ENCODE measurements at regions not wholly inside any gene's neighbourhood (a gene's known extent, or its start where the extent isn't known, plus 50 kb on each side); places are given as distances from the start of the nearest gene placed in this dataset.

- TF ChIP-seq POLR2AphosphoS5 (IDR thresholded peaks at IDR 0.05; ENCODE audit: low read depth, low read length) (no peak), REST (IDR thresholded peaks at IDR 0.05; ENCODE audit: insufficient read depth in 1 of 2, low read depth in 2 of 2, low read length in 2 of 2) (no peak), SIN3A (IDR thresholded peaks at IDR 0.05; ENCODE audit: borderline replicate concordance, insufficient read depth, low read length) (no peak)
Observed at GRCh38 chrX:122047261-122047660, 999.9 kb downstream of the GLUD2 start.

Measured in PFSK-1 (cell line).